ENCODE measurements at regions not wholly inside any gene's neighbourhood (a gene's known extent, or its start where the extent isn't known, plus 50 kb on each side); places are given as distances from the start of the nearest gene placed in this dataset.

DNA sequence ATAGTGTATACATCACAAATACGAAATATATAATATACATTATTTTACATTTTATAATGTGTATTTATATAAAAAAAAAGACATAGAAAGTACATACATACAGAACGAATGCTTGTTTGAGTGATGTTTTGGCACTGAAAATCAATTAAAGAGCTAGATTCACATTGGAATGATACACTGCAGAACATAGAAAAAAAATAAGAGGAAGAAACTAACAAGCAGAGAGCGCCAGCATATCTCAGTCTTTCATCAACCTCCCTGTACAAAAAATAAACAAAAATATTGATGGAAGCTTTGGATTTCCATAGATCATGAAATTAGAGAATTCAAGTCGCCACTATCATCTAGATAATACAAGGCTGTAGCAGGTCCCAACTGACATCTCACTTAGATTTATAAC, 420.6 kb downstream of the CENPC start:
- FAIRE-seq (no peak), DNase-seq (ENCODE audit: low spot score) (no peak)

GRCh38 chr4:67122029-67122428, 423.3 kb downstream of the CENPC start:
- DNase-seq (ENCODE audit: low spot score) (no peak), FAIRE-seq (no peak)

DNA sequence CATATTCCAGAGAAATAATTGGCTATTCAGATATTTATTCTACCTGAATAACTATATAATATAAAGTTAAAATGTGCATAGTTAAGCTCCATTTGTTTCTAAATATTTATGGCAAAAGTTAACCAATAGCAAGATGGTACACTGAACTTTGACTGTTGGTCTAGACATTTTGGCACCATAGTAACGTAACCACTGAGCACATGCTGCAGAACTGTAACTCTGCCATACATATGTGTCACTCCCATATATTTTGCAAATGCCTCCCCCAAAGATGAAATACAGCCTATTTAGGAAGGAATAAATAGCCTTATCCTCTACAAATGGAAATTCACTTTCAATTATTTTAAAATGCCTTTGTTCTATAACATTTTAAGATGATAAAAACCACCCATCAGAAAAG, 424.9 kb downstream of the CENPC start:
- no peak for FAIRE-seq
- no peak for DNase-seq (ENCODE audit: low spot score)

GRCh38 chr4:67109276-67109675, 436.0 kb downstream of the CENPC start:
- no peak for FAIRE-seq
- DNase-seq (ENCODE audit: low spot score): no peak

DNA sequence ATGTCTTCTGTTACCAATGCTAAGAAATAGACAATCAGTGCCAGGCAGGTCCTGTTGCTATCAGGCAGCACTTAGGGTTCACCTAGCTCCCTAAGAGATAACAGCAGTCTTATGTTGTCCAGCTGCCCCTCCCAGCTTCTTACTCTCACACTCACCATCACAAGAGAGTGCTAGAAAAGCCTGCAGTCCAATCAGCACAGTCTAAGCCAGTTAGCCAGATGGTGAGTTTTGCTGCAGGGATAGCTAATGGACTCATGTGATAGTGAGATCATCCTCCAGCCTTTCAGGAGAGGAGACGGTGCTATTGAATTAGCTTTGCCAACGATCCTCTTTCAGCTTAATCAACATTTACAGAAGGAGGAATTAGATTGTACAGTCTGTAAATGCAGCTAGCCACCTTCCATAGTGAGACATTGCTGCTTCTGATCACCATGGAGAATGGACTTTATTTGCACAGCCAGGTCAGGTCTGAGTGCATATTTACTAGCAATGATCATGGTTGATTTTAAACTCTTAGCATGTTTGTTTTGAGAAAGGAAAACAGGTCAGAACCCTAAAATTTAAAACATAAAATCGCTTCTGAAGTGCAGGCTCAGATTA, 438.3 kb downstream of the CENPC start:
- FAIRE-seq (no peak), DNase-seq (ENCODE audit: low spot score) (no peak)

DNA sequence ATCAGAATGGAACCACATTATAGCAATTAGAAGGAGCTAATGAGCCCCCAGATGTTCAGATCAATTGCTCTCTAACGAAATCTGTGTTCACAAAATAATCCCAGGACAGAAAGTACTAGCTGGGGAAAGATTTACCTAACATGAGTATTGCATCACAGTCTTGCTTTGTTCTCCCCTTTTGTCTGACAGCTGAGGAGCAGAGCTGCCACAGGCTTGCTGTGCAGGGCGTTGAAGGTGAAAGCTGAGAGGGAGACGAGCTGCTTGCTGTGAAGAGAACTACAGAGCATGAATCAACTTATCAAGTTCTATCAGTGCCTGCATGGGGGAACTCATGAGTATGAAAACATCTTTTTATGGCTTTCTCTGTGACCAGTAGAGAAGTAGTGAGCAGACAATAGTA, 441.2 kb downstream of the CENPC start:
- FAIRE-seq (no peak), DNase-seq (ENCODE audit: low spot score) (no peak)

- FAIRE-seq (no peak), DNase-seq (ENCODE audit: low spot score) (no peak)
Measured at GRCh38 chr4:67103001-67103747, 442.1 kb downstream of the CENPC start.

DNA sequence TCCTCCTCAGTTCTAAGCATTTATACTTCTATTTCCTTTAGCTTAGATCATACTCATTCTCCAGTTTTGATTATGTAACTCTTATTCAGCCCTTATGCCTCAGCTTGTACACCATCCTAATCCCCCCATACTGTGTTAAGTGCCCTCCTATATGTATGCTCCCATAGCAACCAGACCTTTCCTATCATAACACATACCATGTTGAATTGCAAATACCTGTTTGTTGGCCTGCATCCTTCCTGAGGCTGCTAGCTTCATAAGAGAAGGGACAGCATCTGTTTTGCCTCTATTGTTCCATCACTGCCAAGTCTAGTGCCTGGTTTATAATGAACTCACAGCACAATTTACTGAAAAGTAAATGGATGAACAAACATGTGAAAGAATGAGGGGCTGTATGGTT, 443.7 kb downstream of the CENPC start:
- DNase-seq (ENCODE audit: low spot score) (no peak), FAIRE-seq (no peak)

GRCh38 chr4:67092351-67092750, 453.0 kb downstream of the CENPC start:
- FAIRE-seq (no peak), DNase-seq (ENCODE audit: low spot score) (no peak)

- DNase-seq (ENCODE audit: low spot score): no peak
- FAIRE-seq: no peak
Measured at GRCh38 chr4:67091673-67092072, 453.6 kb downstream of the CENPC start.

- FAIRE-seq (no peak), DNase-seq (ENCODE audit: low spot score) (peak; percentile 8)
Measured at GRCh38 chr4:67087897-67088296, 457.4 kb downstream of the CENPC start.

DNA sequence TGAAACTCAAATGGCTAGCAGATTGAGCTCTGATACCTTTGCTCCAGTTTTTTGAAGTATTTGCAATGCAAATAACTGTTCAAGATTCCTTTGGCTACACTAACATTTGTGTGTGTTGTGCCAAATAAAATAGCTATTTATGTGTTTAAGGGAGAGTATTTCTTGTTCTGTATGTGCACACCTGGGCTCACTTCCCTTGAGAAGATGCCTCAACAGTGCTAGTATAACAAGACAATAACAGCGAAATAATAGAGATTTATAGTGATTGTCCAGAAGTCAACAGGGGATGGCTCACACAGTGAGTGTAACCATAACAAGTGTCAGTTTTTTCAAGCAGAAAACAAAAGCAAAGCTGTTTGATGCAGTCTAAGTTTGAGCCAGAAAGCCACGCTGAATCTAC, 460.5 kb downstream of the CENPC start:
- FAIRE-seq (no peak), DNase-seq (ENCODE audit: low spot score) (no peak)

DNA sequence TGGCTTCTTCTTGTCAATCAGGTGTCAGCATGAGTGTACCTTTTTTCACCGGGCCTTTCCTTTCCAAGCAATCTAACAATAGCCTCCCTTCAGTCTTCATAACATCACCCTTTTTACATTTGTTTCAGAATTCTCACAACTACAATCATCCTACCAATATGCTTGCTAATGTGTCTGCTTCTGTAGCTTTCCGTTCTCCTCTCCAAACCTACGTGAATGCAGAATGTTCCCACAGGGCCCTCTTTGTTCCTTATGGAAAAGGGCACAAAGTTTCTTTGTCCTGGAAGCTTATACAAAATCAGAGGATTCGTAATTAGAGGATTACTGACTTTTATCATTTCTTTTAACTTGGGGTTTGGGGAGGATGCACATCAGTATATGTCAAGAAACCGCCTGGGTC, 461.8 kb downstream of the CENPC start:
- no peak for FAIRE-seq

DNA sequence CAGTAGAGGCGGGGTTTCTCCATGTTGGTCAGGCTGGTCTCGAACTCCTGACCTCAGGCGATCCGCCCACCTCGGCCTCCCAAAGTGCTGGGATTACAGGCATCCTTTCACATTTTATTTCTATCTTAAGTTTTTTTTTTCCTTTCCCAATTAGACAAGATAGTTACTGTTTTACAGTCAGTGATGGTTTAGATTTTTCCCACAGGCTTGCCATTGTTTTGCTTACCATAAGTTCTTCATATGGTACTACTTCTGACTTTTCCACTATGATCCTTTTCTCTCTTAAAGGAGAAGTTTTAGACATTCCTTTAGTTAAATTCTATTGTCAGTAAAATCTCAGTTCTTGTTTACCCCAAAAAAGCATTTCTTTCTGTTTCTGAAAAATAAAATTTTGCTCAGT, 462.6 kb downstream of the CENPC start:
- DNase-seq (ENCODE audit: low spot score): no peak
- no peak for FAIRE-seq

More for the DNA sequence above, 461.8 kb downstream of the CENPC start:
- no peak for DNase-seq (ENCODE audit: low spot score)

DNA sequence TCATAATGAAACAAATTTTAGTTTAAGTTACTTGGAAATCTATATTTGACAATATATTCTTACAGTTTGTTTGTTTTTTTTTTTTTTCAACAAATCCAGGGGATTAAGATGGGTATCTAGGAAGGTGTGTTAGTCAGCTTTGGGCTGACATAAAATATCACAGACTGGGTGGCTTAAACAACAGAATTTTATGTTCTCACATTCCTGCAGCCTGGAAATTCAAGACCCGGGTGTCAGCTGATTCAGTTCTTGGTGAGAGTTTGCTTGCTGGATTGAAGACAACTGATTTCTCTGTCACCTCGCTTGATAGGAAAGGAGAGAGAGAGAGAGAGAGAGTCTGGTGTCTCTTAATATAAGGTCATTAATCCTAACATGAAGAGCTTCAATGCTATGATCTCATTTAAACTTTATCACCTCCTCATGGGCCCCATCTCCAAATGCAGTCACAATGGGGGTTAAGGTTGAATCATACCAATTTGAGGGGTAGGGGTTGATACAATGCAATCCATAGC, 465.2 kb downstream of the CENPC start:
- DNase-seq (ENCODE audit: low spot score) (no peak), FAIRE-seq (no peak)

DNA sequence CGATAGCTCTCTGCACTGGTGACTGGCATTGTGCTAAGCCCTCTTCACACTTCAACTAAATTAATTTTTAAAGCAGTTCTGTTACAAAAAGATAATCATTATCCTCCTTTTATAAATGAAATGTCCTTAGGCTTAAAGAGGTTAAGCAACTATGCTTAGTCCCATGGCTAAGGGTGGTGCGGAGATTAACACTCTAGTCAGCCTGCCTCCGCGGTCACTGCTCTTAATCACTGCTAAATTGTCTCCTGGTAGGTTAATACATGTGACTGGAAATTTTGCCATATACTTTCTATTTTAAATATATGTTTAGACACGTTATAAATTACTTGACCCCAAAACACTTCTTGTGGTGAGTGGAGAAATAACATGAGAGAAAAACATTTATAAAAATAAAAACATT, 473.7 kb downstream of the CENPC start:
- no peak for DNase-seq (ENCODE audit: low spot score)
- FAIRE-seq: no peak

DNA sequence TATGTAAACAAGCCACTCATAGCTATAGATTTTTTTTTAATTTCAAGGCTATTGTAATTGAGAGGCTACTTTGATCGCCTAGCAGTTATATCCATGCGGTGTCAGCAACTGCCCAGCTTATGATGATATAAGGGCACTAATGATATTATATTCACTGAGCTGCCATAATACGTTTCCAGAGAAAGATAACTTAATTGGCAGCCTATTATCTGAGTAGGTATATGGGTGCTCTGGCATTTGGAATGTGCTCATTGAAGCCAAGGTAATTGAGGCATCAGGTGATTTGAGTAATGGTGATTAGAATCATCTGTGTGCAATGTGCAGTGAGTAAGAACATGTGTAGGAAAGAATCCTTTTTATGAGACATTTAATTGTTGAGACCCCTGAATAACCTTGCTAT, 490.0 kb downstream of the CENPC start:
- no peak for FAIRE-seq
- DNase-seq (ENCODE audit: low spot score): no peak

GRCh38 chr4:67054896-67055295, 490.4 kb downstream of the CENPC start:
- FAIRE-seq (no peak), DNase-seq (ENCODE audit: low spot score) (no peak)

- no peak for FAIRE-seq
- DNase-seq (ENCODE audit: low spot score): no peak
Measured at GRCh38 chr4:67052814-67053675, 492.3 kb downstream of the CENPC start.

DNA sequence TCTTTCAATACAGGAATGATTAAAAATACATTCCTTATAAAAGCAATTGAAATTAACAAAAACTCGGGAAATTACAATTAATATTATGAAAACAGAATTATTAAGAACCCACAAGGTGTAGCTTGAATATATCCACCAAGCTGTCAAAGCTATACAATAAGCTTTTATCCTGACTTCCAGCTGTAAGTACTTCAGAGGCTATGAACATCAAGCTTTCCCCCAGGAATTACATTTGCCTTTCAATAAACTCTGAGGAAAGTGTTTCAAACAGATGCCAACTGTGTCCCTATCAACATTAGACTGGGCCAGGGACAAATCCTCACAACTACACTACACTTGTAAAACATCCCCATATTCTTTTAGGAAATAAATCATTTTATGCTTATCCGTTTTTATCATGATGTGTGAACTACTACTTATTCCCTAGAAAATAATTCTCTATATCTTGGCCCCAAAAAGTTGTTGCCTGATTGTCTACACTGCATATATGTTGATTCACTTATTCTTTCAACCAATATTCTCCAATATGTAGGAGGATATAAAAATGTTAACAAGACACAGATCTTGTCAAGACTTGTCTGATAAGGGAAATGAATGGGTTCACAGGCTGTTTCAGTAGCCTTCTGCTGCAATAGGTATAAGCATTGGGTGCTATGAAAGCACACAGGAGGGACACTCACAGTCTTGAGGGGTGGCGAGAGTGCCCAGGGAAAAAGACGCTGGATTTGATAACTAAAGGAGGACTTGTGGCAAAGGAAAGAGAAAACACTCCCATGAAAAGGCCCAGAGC, 494.1 kb downstream of the CENPC start:
- DNase-seq (ENCODE audit: low spot score) (no peak), FAIRE-seq (no peak)

DNA sequence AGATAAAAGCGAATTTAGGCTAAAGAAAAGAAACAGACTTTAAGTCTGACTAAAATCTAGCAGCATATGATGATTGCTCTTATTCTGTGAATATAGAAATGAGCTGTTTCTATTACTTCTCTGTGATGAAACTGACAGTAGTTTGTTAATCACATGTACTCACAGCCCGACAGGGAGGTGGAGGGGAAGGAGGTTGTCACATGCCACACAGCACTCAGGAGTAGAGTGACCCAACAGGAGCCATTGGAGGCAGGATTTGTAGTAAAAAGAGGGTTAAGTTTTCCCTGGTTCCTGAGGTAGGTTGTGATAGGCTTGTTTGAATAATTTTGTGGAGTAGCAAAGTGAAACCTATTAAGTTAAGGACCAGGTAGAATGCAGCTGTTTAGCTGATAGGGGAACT, 495.9 kb downstream of the CENPC start:
- DNase-seq (ENCODE audit: low spot score) (no peak), FAIRE-seq (no peak)

All from RCC 7860 (cell line).